HG02938 (cell line): ENCODE measurements at regions not wholly inside any gene's neighbourhood (a gene's known extent, or its start where the extent isn't known, plus 50 kb on each side); places are given as distances from the start of the nearest gene placed in this dataset.
"Not testable (repeated sequence)": the region's sequence is repeated elsewhere in the genome, so short reads cannot be mapped to it uniquely, and the experiment has no call there.

Experiments used
- ATAC-seq: cut with Tn5 transposase; IDR thresholded peaks from one replicate; pipeline ENCODE4 v1.9.1; 2021; ENCODE audit warnings: mild to moderate bottlenecking, moderate library complexity; ENCODE audit not compliant: unreplicated experiment

DNA sequence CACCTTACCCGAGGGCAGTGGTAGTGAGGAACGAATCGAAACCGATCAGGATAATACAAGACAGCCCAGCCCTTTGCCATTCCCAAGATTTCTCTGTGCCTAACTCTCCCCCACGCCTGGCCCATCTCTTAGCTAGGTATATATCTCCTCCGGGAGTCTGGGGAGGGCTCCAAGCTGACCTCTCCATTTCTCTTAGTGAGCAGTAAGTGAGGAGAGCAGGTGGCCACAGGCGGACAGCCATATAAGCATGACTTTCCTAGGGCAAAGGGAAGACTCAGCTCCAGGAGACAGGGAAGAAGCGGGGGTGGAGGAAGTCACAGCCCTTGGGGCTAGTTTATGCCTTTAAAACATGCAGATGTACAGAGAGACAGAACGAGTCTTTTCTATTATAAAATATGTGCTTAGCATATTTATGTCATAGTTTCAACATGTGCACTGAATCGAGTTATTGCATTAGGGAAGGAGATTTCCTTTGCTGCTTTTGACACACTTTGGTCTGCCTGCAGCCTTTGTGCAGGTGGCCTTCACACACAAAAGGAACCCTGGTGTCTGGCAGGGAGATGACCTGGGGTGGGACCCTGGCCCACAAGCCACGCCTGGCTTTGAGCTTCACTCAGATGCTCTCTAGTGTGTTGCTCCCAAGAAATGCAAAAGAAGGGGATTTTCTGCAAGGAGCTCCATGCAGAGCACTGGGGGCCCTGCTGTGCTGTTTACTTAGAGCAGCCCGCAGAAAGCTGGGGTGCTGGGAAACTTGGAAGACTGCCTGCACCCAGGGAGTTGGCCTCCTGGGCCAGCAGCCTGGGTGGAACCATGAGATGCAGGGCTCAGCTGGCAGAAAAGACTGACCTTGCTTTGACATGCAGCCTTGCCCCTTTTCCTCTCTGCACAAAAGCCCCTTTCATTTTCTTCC, 613.3 kb downstream of the BCOR start:
- no peak for ATAC-seq

GRCh38 chrX:39487166-39487968, 610.4 kb downstream of the BCOR start:
- no peak for ATAC-seq

- ATAC-seq: no peak
These were observed 609.8 kb downstream of the BCOR start for GRCh38 chrX:39487969-39488330.

DNA sequence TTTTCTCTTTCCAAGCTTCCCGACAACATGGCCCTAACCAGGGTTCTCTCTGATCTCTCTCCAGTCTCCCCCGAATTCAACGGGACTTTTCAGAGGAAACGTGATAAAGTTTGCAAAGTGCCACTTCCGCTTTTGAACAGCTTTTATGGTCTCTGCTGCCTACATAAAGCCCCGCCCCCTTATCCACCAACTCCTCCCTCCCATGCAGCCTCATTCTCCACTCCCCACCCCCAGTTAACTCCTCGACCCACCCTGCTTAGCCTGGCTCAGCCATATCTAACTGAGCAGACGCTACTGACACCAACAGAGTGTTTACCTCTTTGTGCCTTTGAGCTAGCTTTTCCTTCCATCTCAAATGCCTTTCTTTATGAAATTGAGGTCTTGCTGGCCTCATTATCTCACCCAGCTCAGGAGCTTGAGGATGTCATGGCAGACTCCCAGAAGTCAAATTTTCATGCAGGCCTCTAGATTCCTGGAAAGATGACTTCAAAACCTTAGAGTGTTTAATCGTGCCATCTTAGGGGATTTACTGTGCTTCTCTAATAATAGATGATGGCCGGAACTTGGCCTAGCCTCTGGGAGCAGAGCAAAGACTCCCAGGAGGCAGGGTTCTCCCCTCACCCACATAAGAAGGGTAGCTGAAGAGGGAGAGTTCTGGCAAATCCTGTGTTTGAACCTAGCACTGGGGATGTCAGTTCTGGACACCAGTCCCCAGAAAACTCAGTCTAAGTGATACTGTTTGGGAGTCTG, 606.0 kb downstream of the BCOR start:
- peak; percentile 48 for ATAC-seq

GRCh38 chrX:39492497-39493162, 605.1 kb downstream of the BCOR start:
- ATAC-seq: peak; percentile 66

DNA sequence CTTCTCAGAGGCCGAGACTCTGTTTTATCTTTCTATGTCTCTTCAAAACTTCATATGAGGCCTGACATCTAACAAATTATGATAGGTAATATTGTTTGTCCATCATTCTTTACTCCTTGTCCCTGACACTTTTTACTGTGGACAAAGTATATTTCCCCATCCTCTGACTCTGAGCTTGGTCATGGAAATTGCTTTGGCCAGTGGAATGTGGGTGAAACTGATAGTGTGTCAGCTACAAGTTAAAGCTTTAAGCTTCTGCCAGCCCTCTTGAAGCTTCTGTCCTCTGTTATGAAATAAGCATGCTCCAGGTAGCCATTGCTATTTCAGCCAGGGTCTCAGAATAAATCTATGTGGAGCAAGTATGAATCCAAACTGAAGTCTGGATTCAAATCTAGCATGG, 604.6 kb downstream of the BCOR start:
- no peak for ATAC-seq

DNA sequence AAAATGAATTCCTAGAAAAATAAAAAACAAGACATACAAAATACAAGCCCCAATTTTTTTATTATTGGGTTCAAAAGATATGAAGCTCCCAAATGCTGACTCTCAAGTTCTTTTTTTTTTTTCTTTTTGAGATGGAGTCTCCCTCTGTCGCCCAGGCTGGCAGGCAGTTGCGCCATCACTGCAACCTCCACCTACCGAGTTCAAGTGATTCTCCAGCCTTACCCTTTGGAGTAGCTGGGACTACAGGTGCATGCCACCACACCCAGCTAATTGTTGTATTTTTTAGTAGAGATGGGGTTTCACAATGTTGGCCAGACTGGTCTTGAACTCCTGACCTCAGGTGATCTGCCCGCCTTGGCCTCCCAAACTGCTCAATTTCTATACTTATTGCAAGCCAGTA, 600.6 kb downstream of the BCOR start:
- not testable (repeated sequence) for ATAC-seq

GRCh38 chrX:39497702-39498265, 600.0 kb downstream of the BCOR start:
- ATAC-seq: no peak

DNA sequence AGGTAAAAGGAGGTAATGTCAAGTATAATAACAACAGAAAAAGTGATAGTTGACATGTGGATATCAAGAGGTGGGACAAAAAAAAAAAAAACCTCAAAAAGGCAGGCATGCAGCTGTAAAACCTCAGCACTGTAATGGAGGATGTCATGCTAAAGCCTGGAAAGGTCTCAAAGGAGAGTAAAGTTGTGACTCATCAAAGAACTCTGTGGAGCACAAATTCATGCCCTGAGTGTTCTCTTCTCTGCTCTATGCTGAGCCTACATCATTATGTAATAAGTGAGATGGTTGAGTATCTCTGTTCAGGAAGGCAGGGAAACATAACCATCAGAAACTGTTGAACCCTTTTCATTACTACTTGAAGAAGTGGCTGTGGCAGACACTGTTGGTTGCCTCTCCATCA, 597.8 kb downstream of the BCOR start:
- ATAC-seq: no peak

GRCh38 chrX:39501822-39502221, 595.9 kb downstream of the BCOR start:
- no peak for ATAC-seq

GRCh38 chrX:39502486-39502885, 595.3 kb downstream of the BCOR start:
- no peak for ATAC-seq

- ATAC-seq: no peak
These were observed 593.5 kb downstream of the BCOR start for GRCh38 chrX:39504227-39504626.

DNA sequence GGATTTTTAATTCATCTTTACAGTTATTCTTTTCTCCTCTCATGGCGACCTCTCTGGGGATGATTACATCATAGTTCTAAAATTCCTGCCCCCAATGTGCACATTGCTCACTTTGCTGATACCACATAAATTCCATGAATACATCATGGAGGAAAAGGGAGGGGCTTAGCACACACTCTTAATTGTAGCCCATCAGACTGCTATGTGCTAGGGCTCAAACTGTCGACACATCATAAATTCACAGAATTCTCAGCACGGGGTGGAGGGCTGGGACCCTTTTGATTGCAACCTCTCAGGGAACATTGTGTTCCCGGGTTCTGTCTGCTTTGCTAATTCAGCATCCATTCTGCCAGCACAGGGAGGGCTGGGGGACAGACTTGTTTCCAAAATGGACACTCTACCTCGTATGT, 592.9 kb downstream of the BCOR start:
- no peak for ATAC-seq

- ATAC-seq: no peak
These were observed 591.6 kb downstream of the BCOR start for GRCh38 chrX:39506131-39506530.

- no peak for ATAC-seq
These were observed 590.7 kb downstream of the BCOR start for GRCh38 chrX:39507034-39507433.

DNA sequence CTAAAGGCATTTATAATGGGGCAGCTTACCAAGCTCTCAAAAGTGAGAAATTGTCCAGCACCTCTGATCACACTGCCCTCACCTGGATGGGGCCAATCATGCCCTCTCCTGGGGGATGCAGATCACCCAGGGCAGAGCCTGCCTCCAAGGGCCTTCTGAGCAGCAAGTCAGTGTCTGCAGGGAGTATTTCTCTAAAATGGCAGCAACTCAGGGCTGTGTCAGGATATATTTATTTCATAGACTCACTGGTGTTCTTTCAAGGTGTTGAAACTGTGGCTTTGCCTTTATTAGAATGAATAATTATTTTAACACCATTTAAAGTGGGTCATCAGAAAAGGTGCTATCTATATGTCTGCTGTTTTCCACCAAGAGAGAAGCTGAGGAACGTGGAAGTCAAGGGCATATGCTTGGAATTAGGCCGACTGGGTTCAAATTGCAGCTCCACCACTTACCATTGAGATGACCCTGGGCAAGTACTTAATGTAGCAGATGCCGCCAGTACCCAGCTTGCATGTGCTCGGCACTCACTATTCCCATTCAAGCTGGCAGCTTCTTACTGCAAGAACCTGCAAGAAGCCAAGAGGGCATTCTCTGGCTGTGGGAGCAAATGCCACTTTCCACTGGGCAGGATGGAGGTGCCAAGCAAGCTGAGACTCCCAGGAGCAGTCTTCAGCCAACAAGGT, 590.0 kb downstream of the BCOR start:
- ATAC-seq: no peak

DNA sequence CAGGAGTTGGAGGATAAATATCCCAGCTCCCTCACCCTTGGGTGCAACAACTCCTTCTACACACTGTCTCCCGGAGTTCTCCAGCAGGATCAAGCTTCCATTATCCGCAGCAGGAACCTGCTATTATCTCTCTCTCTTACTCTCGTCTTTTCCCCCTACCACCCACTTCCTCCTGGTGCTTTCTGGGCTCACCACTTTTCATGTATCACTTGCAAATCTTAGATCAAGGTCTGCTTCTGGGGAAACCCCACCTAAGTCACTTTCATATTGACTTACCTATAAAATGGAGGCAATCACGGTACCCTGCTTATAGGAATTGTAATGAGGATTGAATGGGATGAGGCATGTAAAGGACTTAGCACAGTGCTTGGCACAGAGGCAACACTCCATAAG, 589.5 kb downstream of the BCOR start:
- ATAC-seq: no peak

- no peak for ATAC-seq
These were observed 588.6 kb downstream of the BCOR start for GRCh38 chrX:39509157-39509556.

- ATAC-seq: no peak
These were observed 583.9 kb downstream of the BCOR start for GRCh38 chrX:39513836-39514235.

DNA sequence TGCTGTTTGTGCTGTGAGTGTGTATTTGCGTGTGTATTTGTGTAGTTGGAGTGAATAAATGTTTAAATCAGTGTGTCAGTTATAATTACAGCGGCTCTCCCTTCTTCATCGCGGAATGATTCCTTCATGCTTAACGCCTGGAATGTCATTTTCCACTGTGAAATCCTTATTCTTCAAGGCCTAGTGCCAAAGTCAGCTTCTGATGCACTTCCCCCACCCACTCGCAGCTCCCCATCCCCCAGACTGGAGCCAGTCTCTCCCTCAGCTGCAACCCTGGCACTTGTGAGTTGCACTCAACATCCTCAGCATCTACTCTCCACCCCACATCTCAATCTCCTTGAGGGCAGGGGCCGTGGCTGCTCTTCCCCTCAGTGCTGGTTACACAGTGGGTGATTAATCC, 583.0 kb downstream of the BCOR start:
- no peak for ATAC-seq
